ENCODE measurements at regions not wholly inside any gene's neighbourhood (a gene's known extent, or its start where the extent isn't known, plus 50 kb on each side); places are given as distances from the start of the nearest gene placed in this dataset.

DNA sequence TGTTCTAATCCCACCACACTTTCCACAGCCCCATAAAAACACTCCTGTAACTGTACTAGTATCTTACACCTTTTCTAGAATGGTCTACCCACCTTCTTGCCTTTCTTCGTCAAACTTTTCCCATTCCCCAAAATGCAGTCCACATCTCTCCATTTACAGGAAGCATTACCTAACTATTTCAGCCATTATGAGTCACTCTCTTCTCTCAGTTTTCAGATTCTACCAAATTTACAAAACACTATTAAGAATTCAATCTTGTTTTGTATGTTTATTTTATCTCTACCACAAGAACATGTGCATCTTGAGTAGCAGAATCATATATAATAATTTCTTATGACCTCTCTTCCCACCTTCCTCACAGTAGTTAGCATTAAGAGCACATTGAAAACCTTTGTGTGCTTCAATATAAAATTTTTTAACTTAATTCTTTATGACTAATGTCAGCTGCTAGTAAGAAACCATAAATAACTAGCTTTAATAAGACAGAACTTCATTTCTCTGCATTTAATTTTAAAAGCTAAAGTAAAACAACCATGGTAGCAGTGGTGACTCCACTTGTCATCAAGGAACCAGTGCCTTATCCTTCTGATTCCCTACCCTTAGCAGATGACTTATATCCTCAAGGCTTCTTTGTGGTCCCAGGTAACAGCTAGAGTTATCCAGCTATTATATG, 56.6 kb upstream of the MAP2 start:
- no peak for DNase-seq (ENCODE audit: low read depth in 2 of 2)

DNA sequence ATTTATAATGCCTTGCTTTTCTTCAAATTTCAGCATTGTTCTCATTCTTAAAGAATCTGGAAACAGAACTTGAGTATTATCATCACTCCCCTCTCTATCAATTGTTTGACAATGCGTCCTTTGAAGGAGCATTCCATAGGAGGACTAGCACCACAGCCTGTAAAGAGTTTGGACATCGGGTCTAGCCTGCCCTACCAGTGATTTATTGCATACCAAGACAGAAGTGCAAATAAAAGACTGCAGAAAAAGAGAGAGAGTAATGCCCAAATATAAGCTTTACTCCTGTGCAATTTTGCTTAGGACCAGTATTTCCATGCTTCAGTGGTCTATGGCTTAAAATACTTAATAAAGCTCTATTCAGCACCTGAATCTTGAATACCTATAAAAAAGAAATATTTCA, 55.4 kb upstream of the MAP2 start:
- DNase-seq (ENCODE audit: low read depth in 2 of 2) = no peak

DNA sequence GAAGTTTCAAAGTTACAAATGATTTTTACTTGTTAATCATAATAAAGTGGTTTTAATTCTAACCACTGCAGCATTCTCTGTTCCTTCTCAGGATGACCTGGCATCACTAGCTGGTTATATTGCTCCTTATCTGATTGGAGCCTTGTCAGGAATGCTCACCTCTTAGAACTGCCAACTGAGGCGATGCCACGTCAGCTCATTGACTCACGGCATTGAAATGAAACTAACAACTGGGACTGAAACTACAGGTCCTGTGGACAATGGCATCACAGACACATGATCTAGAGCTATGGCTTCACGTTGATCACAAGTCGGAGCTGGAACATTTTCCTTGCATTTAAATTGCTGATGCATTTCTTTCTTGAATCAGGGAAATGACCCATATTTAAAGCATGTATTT, 54.9 kb upstream of the MAP2 start:
- no peak for DNase-seq (ENCODE audit: low read depth in 2 of 2)

DNA sequence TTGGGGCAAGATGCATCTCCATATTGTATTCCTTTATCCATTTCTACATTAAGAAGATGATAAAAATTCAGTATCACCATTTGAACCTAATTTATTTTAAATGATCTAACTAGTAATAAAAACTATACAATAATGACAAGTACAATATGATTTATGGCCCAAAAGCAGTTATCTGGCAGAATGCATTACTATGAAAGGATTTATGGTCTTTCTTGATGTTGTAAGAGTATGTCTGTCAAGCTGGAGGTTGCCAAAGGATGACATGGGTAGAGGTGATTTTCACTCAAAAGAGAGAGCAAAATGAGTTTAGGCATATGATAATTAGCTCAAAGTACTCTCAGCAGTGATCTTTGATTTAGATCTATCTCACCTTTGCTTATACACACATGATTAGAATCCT, 54.2 kb upstream of the MAP2 start:
- no peak for DNase-seq (ENCODE audit: low read depth in 2 of 2)

DNA sequence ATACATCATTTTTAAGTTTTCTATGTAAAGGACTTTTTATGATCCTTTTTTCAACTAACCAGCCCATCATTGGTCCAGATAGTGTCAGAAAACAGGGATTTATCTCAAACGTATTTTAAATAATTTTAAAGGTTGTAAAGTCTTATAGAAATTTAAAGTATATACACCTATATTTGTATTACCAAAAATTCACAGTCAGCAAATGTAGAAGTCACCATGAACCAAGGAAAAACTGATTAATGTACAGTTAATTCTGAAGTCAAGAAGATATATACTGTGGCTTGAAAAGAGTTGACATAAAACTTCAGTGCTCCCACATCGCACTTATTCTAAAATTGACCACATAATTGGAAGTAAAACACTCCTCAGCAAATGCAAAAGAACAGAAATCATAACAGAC, 52.4 kb upstream of the MAP2 start:
- DNase-seq (ENCODE audit: low read depth in 2 of 2) = no peak

Data from stimulated activated CD4-positive, alpha-beta T cell treated with anti-CD3 and anti-CD28 coated beads, Interleukin-4, amount 100 ng/mL, for 48 hours (primary cell).